ENCODE measurements at regions not wholly inside any gene's neighbourhood (a gene's known extent, or its start where the extent isn't known, plus 50 kb on each side); places are given as distances from the start of the nearest gene placed in this dataset.

- no peaks in the 10 kb centered on the region for H3K27me3 ChIP-seq
- no peak overlapping the region for H3K4me3 ChIP-seq
- H3K36me3 ChIP-seq: no peaks in the 10 kb centered on the region
- no peak overlapping the region for H3K27ac ChIP-seq
- H3K9me3 ChIP-seq: no peaks in the 10 kb centered on the region
- TF ChIP-seq POLR2A (IDR thresholded peaks at IDR 0.05) (no peak), CTCF (IDR thresholded peaks at IDR 0.05) (no peak)
- no peak for DNase-seq
- H3K4me1 ChIP-seq: no peaks in the 10 kb centered on the region
Observed at GRCh38 chr3:102159810-102160451, 274.9 kb upstream of the ZPLD1 start.

- Histone ChIP-seq H3K9me3 (no peaks in the 10 kb centered on the region), H3K27me3 (no peaks in the 10 kb centered on the region), H3K4me3 (no peak overlapping the region), H3K36me3 (no peaks in the 10 kb centered on the region), H3K4me1 (no peaks in the 10 kb centered on the region), H3K27ac (no peak overlapping the region)
- no peak for DNase-seq
- TF ChIP-seq CTCF (IDR thresholded peaks at IDR 0.05) (no peak), POLR2A (IDR thresholded peaks at IDR 0.05) (no peak)
Observed at GRCh38 chr3:102161384-102162006, 273.3 kb upstream of the ZPLD1 start.

GRCh38 chr3:102162251-102162650 is 272.6 kb upstream of the ZPLD1 start:
- TF ChIP-seq POLR2A (IDR thresholded peaks at IDR 0.05) (no peak), CTCF (IDR thresholded peaks at IDR 0.05) (no peak)
- Histone ChIP-seq H3K27ac (no peak overlapping the region), H3K4me3 (no peak overlapping the region), H3K36me3 (no peaks in the 10 kb centered on the region), H3K9me3 (no peaks in the 10 kb centered on the region), H3K27me3 (no peaks in the 10 kb centered on the region), H3K4me1 (no peaks in the 10 kb centered on the region)
- DNase-seq: no peak

GRCh38 chr3:102163039-102163817 is 271.6 kb upstream of the ZPLD1 start:
- H3K27me3 ChIP-seq: no peaks in the 10 kb centered on the region
- H3K4me1 ChIP-seq: no peaks in the 10 kb centered on the region
- no peaks in the 10 kb centered on the region for H3K9me3 ChIP-seq
- no peaks in the 10 kb centered on the region for H3K36me3 ChIP-seq
- no peak overlapping the region for H3K4me3 ChIP-seq
- TF ChIP-seq POLR2A (IDR thresholded peaks at IDR 0.05): no peak
- no peak for TF ChIP-seq CTCF (IDR thresholded peaks at IDR 0.05)
- no peak overlapping the region for H3K27ac ChIP-seq
- DNase-seq: no peak

- no peak overlapping the region for H3K4me3 ChIP-seq
- no peaks in the 10 kb centered on the region for H3K9me3 ChIP-seq
- H3K27me3 ChIP-seq: no peaks in the 10 kb centered on the region
- no peak for DNase-seq
- H3K27ac ChIP-seq: no peak overlapping the region
- H3K36me3 ChIP-seq: no peaks in the 10 kb centered on the region
- TF ChIP-seq POLR2A (IDR thresholded peaks at IDR 0.05): no peak
- no peak for TF ChIP-seq CTCF (IDR thresholded peaks at IDR 0.05)
- H3K4me1 ChIP-seq: no peaks in the 10 kb centered on the region
Observed at GRCh38 chr3:102163818-102164154, 271.0 kb upstream of the ZPLD1 start.

All from Peyer's patch (tissue), 4 donors.